NCI-H345 (cell line): ENCODE measurements at regions not wholly inside any gene's neighbourhood (a gene's known extent, or its start where the extent isn't known, plus 50 kb on each side); places are given as distances from the start of the nearest gene placed in this dataset.

Experiments
- DNase-seq: peaks from one replicate; lab custom pipeline; 2025; lab: John Stamatoyannopoulos, UW

- no peak for DNase-seq
These were observed 423.4 kb downstream of the NUF2 start for GRCh38 chr1:163745204-163745603.

DNA sequence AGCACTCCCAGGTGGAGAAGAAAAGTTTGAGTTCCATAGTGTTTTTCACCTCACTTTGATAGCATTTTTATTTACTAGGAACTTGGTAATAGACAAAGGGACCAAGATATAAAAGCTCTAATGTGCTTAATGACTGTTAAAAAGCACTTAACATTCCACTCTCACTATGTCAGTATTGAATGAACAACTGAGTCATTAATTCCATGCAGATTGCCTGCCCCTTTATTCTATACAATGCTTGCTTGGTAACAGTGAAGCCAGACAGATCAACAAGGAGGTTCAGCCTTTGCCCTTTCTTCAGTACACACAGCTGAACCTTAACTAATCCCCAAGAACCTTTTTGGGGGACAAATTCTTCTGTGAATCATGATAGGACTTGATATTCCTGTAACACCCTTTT is 425.5 kb downstream of the NUF2 start:
- no peak for DNase-seq

DNA sequence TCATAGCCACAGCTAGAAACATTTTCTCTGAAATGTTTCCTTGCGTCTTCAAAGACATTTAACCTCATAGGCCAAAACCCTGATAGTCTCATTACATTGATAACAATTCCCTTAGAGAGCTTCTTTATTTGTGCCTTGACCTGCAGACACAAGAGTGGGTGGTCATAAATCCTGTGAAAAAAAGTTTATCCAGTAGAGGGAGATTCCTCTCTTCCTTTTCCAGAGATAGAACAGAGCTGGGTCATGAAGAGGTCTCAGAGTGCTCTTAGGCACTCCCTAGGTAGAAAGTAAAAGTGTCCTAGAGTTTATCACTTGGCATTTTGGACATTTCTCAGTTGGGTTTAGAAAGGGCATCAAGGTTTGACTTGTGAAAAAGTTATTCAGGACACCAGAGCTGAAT is 426.1 kb downstream of the NUF2 start:
- DNase-seq: no peak

GRCh38 chr1:163758977-163759670 is 437.4 kb downstream of the NUF2 start:
- no peak for DNase-seq

DNA sequence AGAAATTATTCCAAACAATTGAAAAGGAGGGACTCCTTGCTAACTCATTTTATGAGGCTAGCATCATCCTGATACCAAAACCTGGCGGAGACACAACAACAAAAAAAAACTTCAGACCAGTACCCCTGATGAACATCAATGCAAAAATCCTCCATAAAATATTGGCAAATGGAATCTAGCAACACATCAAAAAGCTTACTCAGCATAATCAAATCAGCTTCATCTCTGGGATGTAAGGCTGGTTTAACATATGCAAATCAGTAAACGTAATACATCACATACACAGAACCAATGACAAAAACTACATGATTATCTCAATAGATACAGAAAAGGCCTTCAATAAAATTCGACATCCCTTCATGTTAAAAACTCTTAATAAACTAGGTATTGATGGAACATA is 440.1 kb downstream of the NUF2 start:
- DNase-seq: no peak

- DNase-seq: no peak
These were observed 444.6 kb downstream of the NUF2 start for GRCh38 chr1:163766257-163766918.

DNA sequence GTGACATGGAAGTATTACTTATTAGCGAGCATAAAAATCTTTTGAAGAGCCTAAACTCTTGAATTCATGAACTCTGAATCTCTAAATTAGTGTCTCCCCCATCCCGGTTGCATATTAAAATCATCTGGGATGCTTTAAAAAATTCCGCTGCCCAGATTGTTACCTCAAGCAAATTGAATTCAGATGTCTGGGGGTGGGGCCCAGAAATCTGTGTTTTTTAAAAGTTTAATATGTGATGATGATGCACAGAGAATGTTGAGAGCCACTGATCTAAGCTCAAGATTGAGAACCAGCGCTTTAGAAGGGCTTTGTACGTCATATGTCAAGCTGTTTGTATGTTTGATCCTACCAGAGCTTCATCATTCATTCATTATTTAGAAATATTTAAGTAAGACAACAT is 446.8 kb downstream of the NUF2 start:
- DNase-seq: no peak

- DNase-seq: no peak
These were observed 448.5 kb downstream of the NUF2 start for GRCh38 chr1:163770265-163770664.

DNA sequence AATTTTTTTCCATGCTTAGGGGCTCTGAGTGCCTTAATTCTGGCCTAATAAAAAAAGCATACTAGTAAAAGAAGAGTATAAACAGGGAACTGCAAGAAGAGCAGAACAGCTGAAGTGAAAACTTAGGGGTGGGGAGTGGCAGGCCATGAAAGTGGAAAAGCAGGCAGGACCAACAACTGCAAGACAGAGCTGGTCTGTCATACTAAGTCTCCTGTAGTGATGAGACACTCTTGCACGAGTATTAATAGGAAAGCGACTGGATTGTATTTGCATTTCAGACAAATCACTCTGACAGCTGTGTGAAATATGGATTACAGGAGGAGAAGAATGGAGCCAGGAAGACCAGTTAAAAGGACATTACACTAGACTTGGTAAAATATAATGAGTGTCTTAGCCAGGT is 449.9 kb downstream of the NUF2 start:
- no peak for DNase-seq

DNA sequence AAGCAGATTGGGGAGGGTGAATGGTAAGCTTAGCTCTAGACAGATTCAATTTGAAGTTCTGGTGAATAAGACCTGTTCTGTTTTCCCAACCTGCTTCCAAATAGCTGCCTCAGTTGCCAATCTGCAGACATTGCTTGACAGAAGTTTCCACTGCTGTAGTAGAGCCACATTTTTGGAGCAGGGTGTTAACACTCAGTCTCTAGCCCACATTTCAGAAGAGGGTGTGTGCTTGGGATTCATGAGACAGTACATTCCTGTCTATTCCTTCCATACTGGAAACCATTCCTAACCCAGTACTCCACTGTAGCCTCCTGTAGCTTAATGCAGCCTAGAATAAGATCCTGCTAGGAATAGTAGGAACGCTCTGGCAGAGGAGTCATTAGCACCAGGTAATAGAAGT is 450.5 kb downstream of the NUF2 start:
- DNase-seq: no peak

- no peak for DNase-seq
These were observed 451.6 kb downstream of the NUF2 start for GRCh38 chr1:163773396-163773795.

- no peak for DNase-seq
These were observed 452.7 kb downstream of the NUF2 start for GRCh38 chr1:163774401-163774945.

DNA sequence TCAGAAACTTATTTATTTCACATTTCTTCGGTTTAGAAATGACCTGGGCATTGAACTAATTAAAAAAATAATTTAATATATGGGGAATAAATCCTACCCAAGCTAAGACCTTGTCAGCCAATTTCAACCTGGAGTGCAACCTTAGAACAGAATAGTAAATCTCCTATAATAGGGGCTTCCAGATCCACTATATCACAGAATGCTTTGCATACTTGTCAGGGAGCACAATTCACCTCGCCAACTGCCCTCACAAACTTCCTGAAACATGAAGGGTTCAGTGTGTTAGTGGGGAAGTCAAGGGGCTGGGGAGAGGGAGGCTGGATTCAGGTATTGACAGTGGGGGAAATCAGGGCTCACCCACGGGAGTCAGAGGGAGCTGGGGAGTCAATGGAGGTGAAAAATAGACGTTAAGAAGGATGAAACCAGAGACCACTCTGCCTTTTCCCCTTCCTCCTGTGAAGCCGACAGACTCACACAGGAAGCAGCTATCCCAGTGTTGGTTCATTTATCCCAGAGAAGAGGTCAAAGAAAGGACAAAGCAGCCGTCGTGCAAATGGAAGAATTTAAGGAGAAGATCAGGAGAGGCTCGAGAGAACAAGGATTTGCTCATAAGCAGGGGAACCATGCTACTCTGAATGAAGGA is 453.3 kb downstream of the NUF2 start:
- DNase-seq: no peak

- no peak for DNase-seq
These were observed 455.5 kb downstream of the NUF2 start for GRCh38 chr1:163777205-163777604.

DNA sequence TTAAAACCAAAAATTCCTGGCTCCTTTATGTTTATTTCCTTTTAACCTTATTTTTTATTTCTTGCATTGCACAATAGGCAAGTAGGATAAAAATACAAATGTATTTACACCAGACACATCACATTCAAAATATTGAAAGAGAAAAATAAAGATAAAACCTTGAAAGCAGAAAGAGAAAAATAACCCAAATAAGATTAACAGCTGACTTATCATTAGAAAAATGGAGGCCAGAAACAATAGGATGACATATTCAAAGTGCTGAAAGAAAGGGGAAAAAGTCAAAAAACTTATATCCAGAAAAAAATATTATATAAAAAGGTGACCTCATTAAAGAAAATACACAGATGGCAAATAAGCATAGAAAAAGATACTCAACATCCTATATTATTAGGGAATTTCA is 459.4 kb downstream of the NUF2 start:
- no peak for DNase-seq

GRCh38 chr1:163785868-163786405 is 464.2 kb downstream of the NUF2 start:
- no peak for DNase-seq

DNA sequence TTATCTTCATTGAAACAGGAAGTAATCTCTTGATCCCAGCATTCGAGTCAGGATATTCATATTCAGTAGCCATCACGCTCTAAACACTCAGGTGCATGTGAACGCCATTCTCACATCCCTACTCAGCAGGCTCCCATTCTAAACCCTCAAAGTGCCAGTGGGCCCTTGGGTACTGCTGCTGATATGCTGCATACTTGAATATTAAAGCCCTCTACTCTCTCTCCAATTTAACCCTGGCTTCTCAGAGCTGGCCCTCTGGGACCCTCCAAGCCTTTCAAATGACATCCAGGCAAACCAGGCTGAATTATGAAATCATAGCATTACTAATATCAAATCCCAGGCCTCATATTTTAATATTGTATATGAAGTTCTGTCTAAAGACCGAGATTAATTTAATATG is 468.2 kb downstream of the NUF2 start:
- no peak for DNase-seq

- no peak for DNase-seq
These were observed 472.8 kb downstream of the NUF2 start for GRCh38 chr1:163794551-163794950.

GRCh38 chr1:163796394-163796821 is 474.7 kb downstream of the NUF2 start:
- peak; percentile 75 for DNase-seq

- no peak for DNase-seq
These were observed 476.1 kb downstream of the NUF2 start for GRCh38 chr1:163797816-163798215.

DNA sequence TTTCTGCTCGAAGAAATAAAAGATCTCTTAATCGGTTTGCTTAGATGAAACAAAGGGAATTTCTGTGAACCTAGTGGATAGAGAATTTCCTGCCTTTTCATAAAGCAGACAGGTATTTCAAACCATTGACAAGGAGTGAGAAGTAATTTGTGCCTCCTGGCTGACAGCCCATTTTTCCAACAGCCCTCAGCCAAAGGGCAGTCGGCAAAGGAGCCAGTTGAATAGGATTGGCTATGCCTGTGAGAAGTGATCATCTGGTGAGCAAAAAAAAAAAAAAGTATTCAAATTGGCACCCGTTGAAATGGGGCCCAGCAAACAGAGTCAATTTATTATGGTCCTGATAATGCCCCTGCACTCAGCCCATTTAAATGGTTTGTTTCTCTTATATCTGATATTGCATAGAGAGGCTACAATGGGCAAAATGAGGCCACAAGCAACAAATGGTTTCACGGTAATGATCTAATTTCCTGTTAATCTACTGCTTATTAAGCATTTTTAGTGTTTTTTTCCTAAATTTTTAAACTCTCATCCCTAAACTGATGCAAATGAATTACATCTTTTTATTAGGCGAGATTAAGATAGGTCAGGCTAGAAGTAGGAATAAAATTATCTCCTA is 477.5 kb downstream of the NUF2 start:
- no peak for DNase-seq

DNA sequence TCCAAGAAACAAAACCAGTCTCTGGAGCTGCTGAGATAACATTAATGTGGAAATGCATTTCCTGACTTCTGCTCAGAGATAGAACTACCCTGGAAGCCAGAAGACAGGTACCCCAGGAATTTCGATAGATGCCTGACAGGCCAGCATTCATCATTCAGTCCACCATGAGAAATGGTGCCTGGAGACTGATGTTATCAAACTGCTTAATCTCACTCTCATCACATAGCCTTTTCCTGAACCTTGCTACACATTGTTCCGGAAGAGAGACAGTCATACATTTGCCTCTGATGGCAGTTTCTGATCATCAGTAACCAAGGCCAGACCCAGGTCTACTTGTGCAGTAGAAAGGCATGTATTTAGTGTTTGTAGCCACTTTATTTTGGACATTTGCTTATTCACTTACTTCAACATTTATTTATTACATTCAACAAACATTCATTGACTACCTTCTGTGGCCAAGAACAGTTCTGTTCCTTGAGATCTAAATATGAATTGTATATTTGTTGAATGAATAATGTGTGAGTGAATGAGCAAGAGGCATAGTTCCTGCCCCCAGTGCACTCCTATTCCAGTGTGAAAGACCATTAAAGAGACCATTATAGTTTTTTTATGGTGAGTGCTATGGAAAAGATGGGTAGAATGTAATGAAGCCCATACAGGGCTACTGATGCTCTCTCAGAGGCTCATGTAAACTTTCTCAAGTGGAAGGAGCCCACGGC is 485.7 kb downstream of the NUF2 start:
- no peak for DNase-seq
